UCSD-AML1 (cell line): ENCODE measurements at regions not wholly inside any gene's neighbourhood (a gene's known extent, or its start where the extent isn't known, plus 50 kb on each side); places are given as distances from the start of the nearest gene placed in this dataset.

Experiments used
- DNase-seq: peaks from one replicate; lab custom pipeline; 2025; ENCODE audit not compliant: unreplicated experiment; lab: John Stamatoyannopoulos, UW

DNA sequence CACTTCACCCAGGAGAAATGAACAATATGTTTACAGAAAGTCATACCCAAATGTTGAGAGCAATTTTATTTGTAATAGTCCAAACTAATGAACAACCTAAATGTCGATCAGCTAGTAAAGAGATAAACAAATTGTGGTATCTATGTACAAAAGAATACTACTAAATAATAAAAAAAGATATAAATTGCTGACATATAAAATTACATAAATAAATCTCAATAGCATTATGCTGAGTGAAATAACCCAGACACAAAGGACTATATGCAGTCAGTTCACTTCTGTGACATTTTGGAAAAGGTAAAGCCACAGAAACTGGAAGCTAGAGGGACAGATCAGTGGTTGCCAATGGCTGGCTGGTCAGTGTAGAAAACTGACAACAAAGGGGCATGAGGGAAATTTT is 346.0 kb upstream of the PCDH20 start:
- no peak for DNase-seq

DNA sequence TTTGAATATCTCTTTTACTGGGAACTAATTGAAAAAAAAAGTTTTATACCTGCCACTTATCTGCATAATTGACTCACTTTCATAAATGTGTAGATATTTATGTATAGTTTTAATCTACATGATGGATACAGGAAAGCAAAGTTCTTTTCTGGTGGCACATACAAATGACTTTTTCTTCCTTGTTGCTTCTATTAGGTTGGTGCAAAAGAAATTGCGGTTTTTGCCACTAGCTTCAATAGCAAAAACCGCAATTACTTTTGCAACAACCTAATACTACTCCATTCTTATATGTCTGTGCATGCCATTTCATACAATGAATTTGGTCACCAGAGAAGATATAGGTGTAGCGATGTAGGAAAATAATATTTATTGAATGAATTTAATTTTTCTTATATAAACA is 344.5 kb upstream of the PCDH20 start:
- DNase-seq, result no peak

- no peak for DNase-seq
These were observed 340.4 kb upstream of the PCDH20 start for GRCh38 chr13:61756031-61756430.

- no peak for DNase-seq
These were observed 335.4 kb upstream of the PCDH20 start for GRCh38 chr13:61751039-61751438.

DNA sequence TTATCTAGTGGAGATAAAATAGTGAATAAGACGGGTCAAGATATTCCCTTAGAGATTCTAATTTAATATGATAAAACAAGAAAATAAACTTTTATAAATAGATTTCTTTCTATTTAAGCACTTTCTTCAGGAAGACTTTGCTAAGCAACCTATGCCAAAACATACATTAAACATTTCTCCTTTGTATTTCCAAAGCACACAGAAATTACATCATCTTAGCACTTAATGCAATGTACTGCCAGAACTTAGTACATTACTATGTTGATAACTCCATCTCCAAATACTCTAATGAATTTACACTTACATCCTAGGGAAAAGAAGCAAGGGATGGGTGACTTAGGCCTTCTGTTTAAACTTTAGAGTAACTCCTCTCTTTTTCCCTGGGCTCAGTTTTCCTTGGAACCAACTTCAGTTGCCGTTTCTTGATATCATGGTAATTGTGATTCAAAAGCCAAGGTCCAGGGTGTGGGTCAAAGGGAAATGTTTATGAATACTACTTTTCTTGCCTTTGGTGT is 322.6 kb upstream of the PCDH20 start:
- no peak for DNase-seq

GRCh38 chr13:61734683-61735082 is 319.0 kb upstream of the PCDH20 start:
- DNase-seq, result no peak

DNA sequence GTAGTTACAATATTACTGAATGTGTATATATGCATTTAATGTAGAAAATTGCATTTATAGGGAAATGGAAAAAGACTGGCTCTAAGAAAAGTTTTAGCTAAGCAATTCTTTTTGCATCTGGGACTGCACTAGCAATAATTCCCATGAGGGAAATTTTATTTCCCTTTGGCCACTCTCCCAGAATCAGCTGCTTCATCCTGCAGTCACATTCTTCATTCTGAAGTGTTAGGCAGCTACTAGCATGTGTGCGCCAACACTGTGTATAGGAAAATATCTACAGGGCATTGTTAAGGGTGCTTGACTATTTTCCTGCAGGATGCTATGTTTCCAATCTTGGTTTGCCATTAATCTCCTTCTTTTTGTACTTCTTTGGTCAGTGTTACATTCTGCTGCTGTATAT is 312.8 kb upstream of the PCDH20 start:
- no peak for DNase-seq

DNA sequence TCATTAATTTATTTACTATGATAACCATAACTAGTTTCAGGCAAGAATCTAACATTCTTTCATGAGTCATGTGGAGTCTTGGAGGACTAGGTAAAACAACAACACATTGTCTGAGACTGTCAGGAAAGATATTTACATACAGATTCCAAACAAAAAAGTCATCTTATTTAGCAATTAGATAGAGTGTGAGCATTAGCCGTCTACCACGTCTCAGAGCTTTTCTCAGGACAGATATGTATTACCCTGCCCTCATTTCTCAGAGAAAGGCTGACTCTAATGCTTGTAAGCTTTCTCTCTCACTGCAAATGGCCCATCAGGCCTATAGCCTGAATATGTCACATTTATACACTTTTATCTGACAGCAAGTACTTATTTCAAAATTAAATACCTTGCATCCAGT is 312.1 kb upstream of the PCDH20 start:
- DNase-seq, result no peak

- no peak for DNase-seq
These were observed 310.2 kb upstream of the PCDH20 start for GRCh38 chr13:61725806-61726205.

- no peak for DNase-seq
These were observed 306.5 kb upstream of the PCDH20 start for GRCh38 chr13:61722119-61722518.

DNA sequence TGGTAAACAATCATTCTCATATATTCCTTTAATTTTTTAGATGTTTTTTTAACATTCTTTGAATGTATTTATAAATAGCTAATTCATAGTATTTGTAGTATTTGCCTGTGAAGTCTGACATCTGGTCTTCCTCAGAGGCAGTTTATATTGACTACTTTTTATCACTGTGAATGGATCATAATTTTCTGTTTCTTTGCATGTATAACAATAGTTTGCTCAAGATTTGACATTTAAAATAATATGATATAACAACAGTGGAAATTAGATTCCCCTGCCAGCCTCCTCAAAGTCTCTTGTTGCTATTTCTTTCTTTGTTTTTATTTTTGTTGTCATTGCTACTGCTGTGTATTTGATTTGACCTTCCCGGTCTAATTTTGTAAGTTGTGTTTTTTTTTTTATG is 297.0 kb upstream of the PCDH20 start:
- no peak for DNase-seq

- no peak for DNase-seq
These were observed 293.6 kb upstream of the PCDH20 start for GRCh38 chr13:61709258-61709657.

- no peak for DNase-seq
These were observed 291.2 kb upstream of the PCDH20 start for GRCh38 chr13:61706899-61707298.

DNA sequence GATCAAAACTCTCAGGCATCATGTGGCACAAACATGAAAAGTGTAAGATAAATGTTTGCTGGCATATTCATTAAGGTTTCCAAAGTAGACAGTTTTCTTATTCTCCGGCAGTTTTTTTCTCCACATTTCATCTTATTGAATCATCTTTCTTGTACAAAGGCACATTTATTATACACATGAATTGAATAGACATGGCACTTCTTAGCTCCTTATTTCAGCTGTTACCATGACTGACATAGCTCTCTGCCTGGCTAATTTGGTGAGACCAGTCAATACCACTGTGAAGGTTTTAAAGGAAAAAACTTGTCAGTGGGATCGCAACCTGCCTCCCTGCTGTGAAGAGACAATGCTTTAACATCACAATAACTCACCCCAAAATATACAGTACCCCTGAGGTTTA is 285.0 kb upstream of the PCDH20 start:
- DNase-seq, result no peak

GRCh38 chr13:61700181-61700580 is 284.5 kb upstream of the PCDH20 start:
- no peak for DNase-seq

GRCh38 chr13:61696676-61697075 is 281.0 kb upstream of the PCDH20 start:
- no peak for DNase-seq

DNA sequence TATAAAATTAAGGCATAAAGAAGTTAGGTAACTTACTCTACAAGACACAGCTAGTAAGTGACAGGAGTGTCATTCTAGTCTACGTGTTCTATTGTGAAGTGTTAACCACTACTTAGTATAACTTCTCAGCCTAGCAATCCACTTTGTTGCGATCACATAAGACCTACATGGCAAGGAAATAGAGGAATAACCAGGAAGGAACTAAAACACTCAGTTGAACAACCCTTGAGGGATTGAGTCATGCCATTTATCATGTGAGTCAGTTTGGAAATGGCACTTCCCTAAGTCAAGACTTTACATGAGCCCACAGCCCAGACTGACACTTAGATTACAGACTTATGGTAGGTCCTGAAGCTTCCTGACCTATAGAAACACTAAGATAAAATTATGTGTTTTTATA is 279.5 kb upstream of the PCDH20 start:
- DNase-seq, result no peak

DNA sequence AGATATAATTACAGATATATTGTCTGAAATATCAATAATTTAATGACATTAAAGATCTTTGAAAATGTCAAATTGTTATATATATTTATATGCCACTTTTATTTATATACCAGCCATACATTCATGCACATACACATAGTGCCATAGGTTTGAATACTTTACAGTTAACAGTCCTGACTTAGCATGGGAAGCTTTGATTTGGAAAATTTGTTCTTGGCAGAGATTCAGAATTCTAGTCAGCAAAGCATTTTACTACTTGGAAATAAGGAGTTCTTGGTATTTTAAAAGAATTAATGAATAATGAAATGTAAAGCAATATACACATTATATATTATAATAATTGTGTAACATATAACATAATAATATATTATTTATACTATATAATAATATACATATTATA is 277.0 kb upstream of the PCDH20 start:
- no peak for DNase-seq

- DNase-seq, result no peak
These were observed 270.0 kb upstream of the PCDH20 start for GRCh38 chr13:61685682-61686012.

GRCh38 chr13:61684976-61685681 is 269.5 kb upstream of the PCDH20 start:
- no peak for DNase-seq

DNA sequence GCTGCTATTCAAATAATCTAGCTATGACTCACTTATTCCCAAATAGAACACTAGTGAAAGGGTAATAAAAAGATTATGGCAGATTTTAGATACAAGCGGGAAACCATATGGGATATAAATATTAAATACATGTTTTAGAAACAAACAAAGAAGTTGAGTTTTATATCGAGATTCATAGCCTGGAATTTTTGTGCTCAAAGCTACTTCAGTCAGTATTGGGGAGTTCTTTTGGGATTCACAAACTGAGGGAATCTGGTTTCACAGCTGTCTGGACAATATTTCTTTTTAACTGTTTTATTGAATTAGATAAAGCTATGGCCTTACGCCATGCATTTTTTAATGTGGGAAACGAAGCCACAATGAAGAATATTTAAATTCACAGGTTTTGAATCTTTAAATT is 257.1 kb upstream of the PCDH20 start:
- no peak for DNase-seq

GRCh38 chr13:61670384-61671161 is 254.9 kb upstream of the PCDH20 start:
- DNase-seq, result no peak
